GM12865 (cell line): ENCODE measurements at regions not wholly inside any gene's neighbourhood (a gene's known extent, or its start where the extent isn't known, plus 50 kb on each side); places are given as distances from the start of the nearest gene placed in this dataset.
"Not testable (repeated sequence)": the region's sequence is repeated elsewhere in the genome, so short reads cannot be mapped to it uniquely, and the experiment has no call there.

Experiments
- DNase-seq: peaks from one replicate; pipeline ENCODE4 v3.0.0; 2010; ENCODE audit warnings: low read depth
- H3K4me3 ChIP-seq: 2 replicates; pipeline ENCODE4 v1.5.1; 2011; ENCODE audit warnings: mild to moderate bottlenecking, low read depth, low read length, control low read depth
- CTCF ChIP-seq: IDR thresholded peaks from 2 replicates; pipeline ENCODE4 v1.5.1; 2011; ENCODE audit warnings: low read length, control low read depth, low read depth, inconsistent platforms; ENCODE audit not compliant: insufficient read depth; ENCODE audit errors: missing control alignments

- no peak overlapping the region for H3K4me3 ChIP-seq
- no peak for DNase-seq
- TF ChIP-seq CTCF = no peak
These were observed 517.0 kb downstream of the ZIC3 start for GRCh38 chrX:138082896-138083295.

- DNase-seq, H3K4me3 ChIP-seq: not testable (repeated sequence)
These were observed 545.0 kb downstream of the ZIC3 start for GRCh38 chrX:138110910-138111309.

- H3K4me3 ChIP-seq = no peak overlapping the region
- no peak for TF ChIP-seq CTCF
- no peak for DNase-seq
These were observed 561.4 kb downstream of the ZIC3 start for GRCh38 chrX:138127314-138127713.

- DNase-seq = peak; percentile 37
- no peak overlapping the region for H3K4me3 ChIP-seq
- peak; percentile 61 for TF ChIP-seq CTCF
These were observed 562.2 kb downstream of the ZIC3 start for GRCh38 chrX:138128027-138128671.

GRCh38 chrX:138150709-138151108 is 560.8 kb downstream of the FGF13 start:
- no peak for TF ChIP-seq CTCF
- no peak overlapping the region for H3K4me3 ChIP-seq
- peak; percentile 0 for DNase-seq

- no peak for DNase-seq
- no peak overlapping the region for H3K4me3 ChIP-seq
- no peak for TF ChIP-seq CTCF
These were observed 553.7 kb downstream of the FGF13 start for GRCh38 chrX:138157850-138158249.

GRCh38 chrX:138191998-138192397 is 519.5 kb downstream of the FGF13 start:
- DNase-seq = peak; percentile 18
- no peak overlapping the region for H3K4me3 ChIP-seq
- TF ChIP-seq CTCF = no peak
